SK-N-SH treated with all-trans-retinoic acid at 6 μM for 48 hours (cell line): ENCODE measurements at regions not wholly inside any gene's neighbourhood (a gene's known extent, or its start where the extent isn't known, plus 50 kb on each side); places are given as distances from the start of the nearest gene placed in this dataset.

Source experiments
- ARNTL ChIP-seq: fragments of 450-650 bp; formaldehyde crosslinking; IDR thresholded peaks from 2 replicates; pipeline ENCODE4 v1.5.0; 2020; ENCODE audit warnings: low read depth, mild to moderate bottlenecking, moderate library complexity, borderline replicate concordance
- PPARA ChIP-seq: fragments of 250-450 bp; sonication (Bioruptor Pico); IDR thresholded peaks from 2 replicates; pipeline ENCODE4 v1.5.0; 2020; ENCODE audit warnings: mild to moderate bottlenecking, borderline replicate concordance
- TCF4 ChIP-seq: fragments of 250-450 bp; sonication (Bioruptor Pico); IDR thresholded peaks from 2 replicates; pipeline ENCODE4 v1.8.0; 2021; ENCODE audit warnings: mild to moderate bottlenecking, moderate library complexity, borderline replicate concordance
- ZNF70 ChIP-seq: fragments of 450-650 bp; formaldehyde crosslinking; IDR thresholded peaks from 2 replicates; pipeline ENCODE4 v1.5.0; 2020; ENCODE audit warnings: mild to moderate bottlenecking, moderate library complexity
- ZNF8 ChIP-seq: fragments of 450-650 bp; formaldehyde crosslinking; IDR thresholded peaks from 2 replicates; pipeline ENCODE4 v1.5.0; 2020; ENCODE audit warnings: mild to moderate bottlenecking, moderate library complexity
- TF ChIP-seq, protein P1 (sequence below): fragments of 250-450 bp; sonication (Bioruptor Pico); IDR thresholded peaks from 2 replicates; pipeline ENCODE4 v1.8.0; 2020; ENCODE audit warnings: mild to moderate bottlenecking, moderate library complexity, borderline replicate concordance

DNA sequence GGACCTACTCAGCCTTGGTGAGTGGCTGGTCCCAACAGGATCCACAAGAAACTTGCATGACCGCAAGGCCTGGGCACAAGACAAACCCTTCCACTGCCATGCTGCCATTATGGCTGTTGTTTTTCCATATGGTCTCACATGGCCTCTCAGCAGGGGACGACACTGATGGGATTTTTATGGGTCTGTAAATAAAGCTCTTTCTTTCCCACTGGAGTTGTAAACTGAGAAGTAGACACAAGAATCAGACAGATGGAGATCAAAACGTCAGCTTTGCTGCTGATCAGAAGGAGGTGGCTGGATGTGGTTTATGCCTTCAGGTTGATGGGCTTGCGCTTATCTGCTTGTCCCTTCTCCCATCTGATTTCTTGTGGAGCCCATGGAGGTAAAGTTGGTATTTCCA, 138.1 kb upstream of the KCNJ6 start:
- TF ChIP-seq, protein P1, sequence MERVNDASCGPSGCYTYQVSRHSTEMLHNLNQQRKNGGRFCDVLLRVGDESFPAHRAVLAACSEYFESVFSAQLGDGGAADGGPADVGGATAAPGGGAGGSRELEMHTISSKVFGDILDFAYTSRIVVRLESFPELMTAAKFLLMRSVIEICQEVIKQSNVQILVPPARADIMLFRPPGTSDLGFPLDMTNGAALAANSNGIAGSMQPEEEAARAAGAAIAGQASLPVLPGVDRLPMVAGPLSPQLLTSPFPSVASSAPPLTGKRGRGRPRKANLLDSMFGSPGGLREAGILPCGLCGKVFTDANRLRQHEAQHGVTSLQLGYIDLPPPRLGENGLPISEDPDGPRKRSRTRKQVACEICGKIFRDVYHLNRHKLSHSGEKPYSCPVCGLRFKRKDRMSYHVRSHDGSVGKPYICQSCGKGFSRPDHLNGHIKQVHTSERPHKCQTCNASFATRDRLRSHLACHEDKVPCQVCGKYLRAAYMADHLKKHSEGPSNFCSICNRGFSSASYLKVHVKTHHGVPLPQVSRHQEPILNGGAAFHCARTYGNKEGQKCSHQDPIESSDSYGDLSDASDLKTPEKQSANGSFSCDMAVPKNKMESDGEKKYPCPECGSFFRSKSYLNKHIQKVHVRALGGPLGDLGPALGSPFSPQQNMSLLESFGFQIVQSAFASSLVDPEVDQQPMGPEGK (CRISPR knock-in tag): no peak
- TF ChIP-seq ZNF8 (CRISPR knock-in tag) (no peak), ARNTL (CRISPR knock-in tag) (no peak), ZNF70 (no peak), PPARA (CRISPR knock-in tag) (no peak), TCF4 (CRISPR knock-in tag) (no peak)
